ENCODE measurements at regions not wholly inside any gene's neighbourhood (a gene's known extent, or its start where the extent isn't known, plus 50 kb on each side); places are given as distances from the start of the nearest gene placed in this dataset.

- no peak overlapping the region for H3K4me3 ChIP-seq (ENCODE audit: low read length)
- TF ChIP-seq ZNF274 (IDR thresholded peaks at IDR 0.05; ENCODE audit: low read depth, low read length): no peak
Observed at GRCh38 chr6:17021539-17021889, 80.3 kb upstream of the STMND1 start.

GRCh38 chr6:17020889-17021538 is 80.8 kb upstream of the STMND1 start:
- TF ChIP-seq ZNF274 (IDR thresholded peaks at IDR 0.05; ENCODE audit: low read depth, low read length): no peak
- H3K4me3 ChIP-seq (ENCODE audit: low read length): no peak overlapping the region

- H3K4me3 ChIP-seq (ENCODE audit: low read length): no peak overlapping the region
- no peak for TF ChIP-seq ZNF274 (IDR thresholded peaks at IDR 0.05; ENCODE audit: low read depth, low read length)
Observed at GRCh38 chr6:17018425-17018824, 83.4 kb upstream of the STMND1 start.

- TF ChIP-seq ZNF274 (IDR thresholded peaks at IDR 0.05; ENCODE audit: low read depth, low read length): no peak
- H3K4me3 ChIP-seq (ENCODE audit: low read length): no peak overlapping the region
Observed at GRCh38 chr6:17017416-17017815, 84.4 kb upstream of the STMND1 start.

- H3K4me3 ChIP-seq (ENCODE audit: low read length): peak overlapping the region; percentile 29; the same call in 1 of the 2 replicates
- TF ChIP-seq ZNF274 (IDR thresholded peaks at IDR 0.05; ENCODE audit: low read depth, low read length): no peak
Observed at GRCh38 chr6:17015551-17016381, 86.1 kb upstream of the STMND1 start.

DNA sequence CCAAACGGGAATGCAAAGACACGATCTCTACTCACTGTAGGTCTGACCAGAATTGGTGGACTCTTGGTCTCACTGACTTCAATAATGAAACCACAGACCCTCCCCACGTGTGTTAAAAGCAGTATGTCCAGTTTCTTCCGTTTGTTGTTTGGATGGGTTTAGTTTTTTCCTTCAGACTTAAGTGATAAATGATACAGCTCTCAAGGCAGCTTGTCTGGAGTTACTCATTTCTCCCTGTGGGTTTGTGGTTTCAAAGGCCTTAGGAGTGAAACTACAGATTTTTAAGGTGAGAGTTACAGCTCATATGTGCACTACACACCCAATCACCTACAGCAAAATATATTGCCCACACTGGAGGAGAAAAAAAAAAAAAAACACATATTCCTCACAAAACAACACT is 86.7 kb upstream of the STMND1 start:
- no peak for TF ChIP-seq ZNF274 (IDR thresholded peaks at IDR 0.05; ENCODE audit: low read depth, low read length)
- H3K4me3 ChIP-seq (ENCODE audit: low read length): no peak overlapping the region

DNA sequence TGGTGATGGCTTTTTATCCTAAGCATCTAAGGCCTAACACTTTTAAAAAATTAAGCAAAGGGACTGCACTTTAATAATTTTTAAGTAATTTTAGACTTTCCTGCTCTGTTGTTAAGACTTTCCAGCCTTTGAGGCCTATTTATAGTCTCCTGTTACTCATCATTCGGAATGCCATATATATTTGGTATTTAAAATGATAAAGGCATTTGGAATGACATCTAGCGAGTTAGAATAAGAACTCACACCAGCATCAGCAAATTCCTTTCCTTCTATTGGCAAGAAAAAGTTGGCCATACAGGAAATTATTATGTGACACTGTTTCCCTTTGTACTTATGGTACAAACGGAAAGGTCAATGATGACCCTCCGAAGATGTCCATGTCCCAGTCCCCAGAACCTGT is 88.1 kb upstream of the STMND1 start:
- no peak for TF ChIP-seq ZNF274 (IDR thresholded peaks at IDR 0.05; ENCODE audit: low read depth, low read length)
- no peak overlapping the region for H3K4me3 ChIP-seq (ENCODE audit: low read length)

GRCh38 chr6:17012421-17013225 is 89.2 kb upstream of the STMND1 start:
- H3K4me3 ChIP-seq (ENCODE audit: low read length): no peak overlapping the region

DNA sequence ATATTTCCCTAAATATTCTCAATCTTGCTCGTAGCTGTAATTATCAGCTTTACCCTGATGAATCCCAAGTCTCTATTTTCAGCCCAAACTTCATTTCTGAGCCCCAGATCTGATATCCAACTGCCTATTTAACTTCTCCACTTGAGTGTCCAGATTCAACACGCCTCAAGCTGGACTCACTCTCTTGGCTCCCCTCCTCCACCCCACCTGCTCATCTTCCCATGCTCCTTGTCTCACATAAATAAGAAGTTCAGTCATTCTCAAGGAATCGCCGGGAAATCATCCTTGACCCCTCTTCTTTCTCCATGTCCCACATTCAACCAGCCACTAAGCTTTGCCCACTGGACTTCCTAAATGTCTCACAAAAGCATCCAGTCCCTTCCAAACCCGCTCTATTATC is 89.9 kb upstream of the STMND1 start:
- no peak overlapping the region for H3K4me3 ChIP-seq (ENCODE audit: low read length)
- no peak for TF ChIP-seq ZNF274 (IDR thresholded peaks at IDR 0.05; ENCODE audit: low read depth, low read length)

More at GRCh38 chr6:17012421-17013225, 89.2 kb upstream of the STMND1 start:
- no peak for TF ChIP-seq ZNF274 (IDR thresholded peaks at IDR 0.05; ENCODE audit: low read depth, low read length)

DNA sequence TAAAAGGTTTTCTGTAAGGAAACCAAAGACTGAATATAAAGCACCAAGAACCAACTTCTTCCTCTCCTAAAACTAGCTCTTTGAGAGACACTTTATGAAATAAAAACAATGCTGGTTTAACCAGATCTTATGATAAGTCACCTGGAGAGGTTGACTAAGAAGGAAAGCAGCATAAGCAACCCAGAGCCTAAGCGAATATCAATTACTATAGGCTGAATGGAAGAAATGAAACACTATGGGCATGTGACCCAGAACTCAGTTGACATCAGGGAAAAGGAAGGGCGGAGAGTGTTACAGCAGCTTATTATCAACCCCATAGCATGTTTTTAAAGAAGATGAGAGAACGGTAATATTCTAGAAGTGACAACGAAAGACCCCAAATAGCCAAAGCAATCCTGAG is 94.1 kb upstream of the STMND1 start:
- no peak for TF ChIP-seq ZNF274 (IDR thresholded peaks at IDR 0.05; ENCODE audit: low read depth, low read length)
- no peak overlapping the region for H3K4me3 ChIP-seq (ENCODE audit: low read length)

DNA sequence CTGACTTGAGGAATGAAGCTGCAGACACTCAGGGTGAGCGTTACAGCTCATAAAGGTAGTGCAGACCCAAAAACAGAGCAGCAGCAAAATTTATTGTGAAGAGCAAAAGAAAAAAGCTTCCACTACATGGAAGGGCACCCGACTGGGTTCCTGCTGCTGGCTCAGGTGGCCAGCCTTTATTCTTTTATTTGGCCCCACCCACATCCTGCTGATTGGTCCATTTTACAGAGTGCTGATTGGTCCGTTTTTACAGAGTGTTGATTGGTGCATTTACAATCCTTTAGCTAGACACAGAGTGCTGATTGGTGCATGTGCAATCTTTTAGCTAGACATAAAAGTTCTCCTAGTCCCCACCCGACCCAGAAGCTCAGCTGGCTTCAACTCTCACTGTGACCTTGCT is 95.3 kb upstream of the STMND1 start:
- TF ChIP-seq ZNF274 (IDR thresholded peaks at IDR 0.05; ENCODE audit: low read depth, low read length): no peak
- no peak overlapping the region for H3K4me3 ChIP-seq (ENCODE audit: low read length)

GRCh38 chr6:17004269-17004668 is 97.6 kb upstream of the STMND1 start:
- no peak overlapping the region for H3K4me3 ChIP-seq (ENCODE audit: low read length)
- no peak for TF ChIP-seq ZNF274 (IDR thresholded peaks at IDR 0.05; ENCODE audit: low read depth, low read length)

- no peak for TF ChIP-seq ZNF274 (IDR thresholded peaks at IDR 0.05; ENCODE audit: low read depth, low read length)
- no peak overlapping the region for H3K4me3 ChIP-seq (ENCODE audit: low read length)
Observed at GRCh38 chr6:17002123-17002522, 99.7 kb upstream of the STMND1 start.

DNA sequence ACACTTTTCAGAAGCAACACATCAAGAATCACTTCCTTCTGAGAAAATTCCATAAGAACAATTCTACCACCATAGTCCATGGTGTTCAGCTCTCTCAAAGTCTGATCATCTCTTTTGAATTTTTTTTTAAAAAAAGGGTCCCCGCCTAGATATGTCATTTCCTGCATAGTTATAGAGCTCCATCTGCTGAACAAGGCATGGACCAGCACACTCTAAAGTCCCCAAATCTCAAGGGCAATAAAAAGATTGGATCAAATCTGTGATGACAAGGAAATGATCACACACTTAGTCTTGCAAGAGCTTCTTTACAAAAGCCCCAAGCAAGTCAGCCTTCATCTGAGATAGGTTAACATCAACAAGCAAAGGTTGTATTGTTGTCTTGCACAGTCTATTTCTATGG is 100.7 kb upstream of the STMND1 start:
- H3K4me3 ChIP-seq (ENCODE audit: low read length): no peak overlapping the region
- no peak for TF ChIP-seq ZNF274 (IDR thresholded peaks at IDR 0.05; ENCODE audit: low read depth, low read length)

Data from GM08714 (cell line).